ENCODE measurements at regions not wholly inside any gene's neighbourhood (a gene's known extent, or its start where the extent isn't known, plus 50 kb on each side); places are given as distances from the start of the nearest gene placed in this dataset.
"Not testable (repeated sequence)": the region's sequence is repeated elsewhere in the genome, so short reads cannot be mapped to it uniquely, and the experiment has no call there.

DNA sequence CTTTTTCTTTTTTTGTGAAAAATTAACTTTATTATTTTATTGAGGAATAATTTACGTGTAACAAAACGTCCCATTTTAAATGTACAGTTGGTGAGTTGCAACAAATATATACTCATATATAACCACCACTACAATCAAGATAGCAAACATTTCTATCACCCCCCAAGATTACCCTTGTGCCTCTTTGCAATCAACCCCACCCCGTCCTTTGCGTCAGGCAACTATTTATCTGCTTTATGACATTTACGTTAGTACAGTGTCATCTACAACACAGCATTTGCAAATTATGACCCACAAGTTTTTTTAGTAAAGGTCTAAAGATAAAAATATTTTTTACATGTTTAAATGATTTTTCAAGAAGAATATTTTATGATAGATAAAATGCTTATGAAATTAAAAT lies 485.6 kb upstream of the SOX9 start:
- no peak overlapping the region for H3K27ac ChIP-seq
- no peak for TF ChIP-seq ZFX (IDR thresholded peaks at IDR 0.05)
- TF ChIP-seq, protein P1, sequence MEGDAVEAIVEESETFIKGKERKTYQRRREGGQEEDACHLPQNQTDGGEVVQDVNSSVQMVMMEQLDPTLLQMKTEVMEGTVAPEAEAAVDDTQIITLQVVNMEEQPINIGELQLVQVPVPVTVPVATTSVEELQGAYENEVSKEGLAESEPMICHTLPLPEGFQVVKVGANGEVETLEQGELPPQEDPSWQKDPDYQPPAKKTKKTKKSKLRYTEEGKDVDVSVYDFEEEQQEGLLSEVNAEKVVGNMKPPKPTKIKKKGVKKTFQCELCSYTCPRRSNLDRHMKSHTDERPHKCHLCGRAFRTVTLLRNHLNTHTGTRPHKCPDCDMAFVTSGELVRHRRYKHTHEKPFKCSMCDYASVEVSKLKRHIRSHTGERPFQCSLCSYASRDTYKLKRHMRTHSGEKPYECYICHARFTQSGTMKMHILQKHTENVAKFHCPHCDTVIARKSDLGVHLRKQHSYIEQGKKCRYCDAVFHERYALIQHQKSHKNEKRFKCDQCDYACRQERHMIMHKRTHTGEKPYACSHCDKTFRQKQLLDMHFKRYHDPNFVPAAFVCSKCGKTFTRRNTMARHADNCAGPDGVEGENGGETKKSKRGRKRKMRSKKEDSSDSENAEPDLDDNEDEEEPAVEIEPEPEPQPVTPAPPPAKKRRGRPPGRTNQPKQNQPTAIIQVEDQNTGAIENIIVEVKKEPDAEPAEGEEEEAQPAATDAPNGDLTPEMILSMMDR (conservative IDR thresholded peaks at IDR 0.05), result no peak

GRCh38 chr17:71636644-71637043 lies 484.2 kb upstream of the SOX9 start:
- TF ChIP-seq, protein P1 (conservative IDR thresholded peaks at IDR 0.05), result no peak
- no peak for TF ChIP-seq ZFX (IDR thresholded peaks at IDR 0.05)
- H3K27ac ChIP-seq, result no peak overlapping the region

DNA sequence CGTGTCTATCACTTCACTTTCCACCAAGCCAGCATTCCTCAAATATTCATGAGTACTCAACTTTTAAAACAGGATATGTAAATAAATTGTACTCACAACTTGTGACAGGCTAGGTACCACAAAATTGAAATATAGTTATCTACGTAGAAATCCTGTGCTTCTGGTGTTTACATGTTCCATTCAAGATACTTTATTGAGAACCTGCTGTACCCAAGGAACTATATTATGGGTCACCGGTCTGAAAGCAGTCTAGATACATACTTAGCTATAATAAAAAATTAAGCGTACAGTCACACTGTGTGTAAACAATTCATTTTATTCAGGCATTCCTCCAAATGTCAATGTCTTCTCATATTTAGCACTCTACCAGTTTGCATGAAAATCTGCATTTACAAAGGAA lies 482.2 kb upstream of the SOX9 start:
- no peak overlapping the region for H3K27ac ChIP-seq
- TF ChIP-seq ZFX (IDR thresholded peaks at IDR 0.05), result no peak
- TF ChIP-seq, protein P1 (conservative IDR thresholded peaks at IDR 0.05), result no peak

- TF ChIP-seq, protein P1 (conservative IDR thresholded peaks at IDR 0.05), result no peak
- no peak for TF ChIP-seq ZFX (IDR thresholded peaks at IDR 0.05)
- no peak overlapping the region for H3K27ac ChIP-seq
Observed at GRCh38 chr17:71639865-71640264, 481.0 kb upstream of the SOX9 start.

DNA sequence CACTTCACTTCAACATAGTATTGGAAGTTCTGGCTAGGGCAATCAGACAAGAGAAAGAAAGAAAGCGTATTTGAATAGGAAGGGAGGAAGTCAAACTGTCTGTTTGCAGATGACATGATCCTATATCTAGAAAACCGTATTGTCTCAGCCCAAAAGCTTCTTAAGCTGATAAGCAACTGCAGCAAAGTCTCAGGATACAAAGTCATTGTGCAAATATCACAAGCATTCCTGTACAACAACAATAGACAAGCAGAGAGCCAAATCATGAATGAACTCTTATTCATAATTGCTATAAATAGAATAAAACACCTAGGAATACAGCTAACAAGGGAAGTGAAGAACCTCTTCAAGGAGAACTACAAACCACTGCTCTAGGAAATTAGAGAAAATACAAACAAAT lies 473.9 kb upstream of the SOX9 start:
- H3K27ac ChIP-seq, result not testable (repeated sequence)

GRCh38 chr17:71648342-71648741 lies 472.5 kb upstream of the SOX9 start:
- H3K27ac ChIP-seq, result not testable (repeated sequence)

DNA sequence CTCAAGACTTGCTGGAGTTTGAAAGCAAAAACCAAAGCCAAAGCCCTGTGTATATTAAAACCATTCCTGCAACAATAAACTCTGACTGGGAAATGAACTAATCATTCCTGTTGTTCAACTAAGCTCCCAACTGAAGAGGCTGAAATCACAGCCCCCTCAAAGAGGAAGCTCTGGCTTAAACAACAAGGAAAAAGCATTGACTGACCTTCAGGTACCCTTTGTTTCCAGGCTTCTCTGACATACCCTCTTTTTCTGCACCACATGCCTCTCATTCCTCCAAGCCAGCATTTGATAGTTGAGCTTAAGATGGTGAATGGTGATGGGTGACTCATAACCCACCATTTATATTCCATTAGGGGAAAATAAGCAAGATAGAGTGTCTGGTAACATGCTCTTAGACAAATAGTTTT lies 470.9 kb upstream of the SOX9 start:
- no peak overlapping the region for H3K27ac ChIP-seq
- TF ChIP-seq, protein P1 (conservative IDR thresholded peaks at IDR 0.05), result no peak
- no peak for TF ChIP-seq ZFX (IDR thresholded peaks at IDR 0.05)

DNA sequence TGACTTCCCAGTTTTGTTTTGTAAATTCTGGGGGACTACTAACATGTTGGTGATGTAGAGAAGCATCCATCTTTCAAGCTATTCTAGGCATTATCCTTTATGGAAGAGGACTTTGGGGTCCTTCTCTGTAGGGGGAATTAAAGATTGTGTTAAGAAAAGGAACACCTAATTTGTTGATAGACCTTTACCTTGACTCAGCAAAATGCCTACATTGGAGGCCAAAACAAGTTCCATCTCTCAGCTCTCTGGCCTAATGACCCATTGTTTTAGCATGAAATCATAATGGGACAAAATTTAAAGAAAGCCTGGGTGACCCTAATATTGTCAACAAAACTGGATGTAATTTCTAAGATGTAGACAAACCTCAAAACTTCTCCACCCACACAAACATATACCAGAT lies 465.3 kb upstream of the SOX9 start:
- H3K27ac ChIP-seq, result no peak overlapping the region
- TF ChIP-seq ZFX (IDR thresholded peaks at IDR 0.05), result no peak
- TF ChIP-seq, protein P1 (conservative IDR thresholded peaks at IDR 0.05), result no peak
